Stimulated activated CD8-positive, alpha-beta memory T cell treated with anti-CD3 and anti-CD28 coated beads, Interleukin-15, amount 100 ng/mL, for 1 hour (primary cell): ENCODE measurements at regions not wholly inside any gene's neighbourhood (a gene's known extent, or its start where the extent isn't known, plus 50 kb on each side); places are given as distances from the start of the nearest gene placed in this dataset.

ENCODE experiments used
- DNase-seq: peaks from one replicate; pipeline ENCODE4 v3.0.0-alpha.2; 2020; ENCODE audit warnings: low read depth

DNA sequence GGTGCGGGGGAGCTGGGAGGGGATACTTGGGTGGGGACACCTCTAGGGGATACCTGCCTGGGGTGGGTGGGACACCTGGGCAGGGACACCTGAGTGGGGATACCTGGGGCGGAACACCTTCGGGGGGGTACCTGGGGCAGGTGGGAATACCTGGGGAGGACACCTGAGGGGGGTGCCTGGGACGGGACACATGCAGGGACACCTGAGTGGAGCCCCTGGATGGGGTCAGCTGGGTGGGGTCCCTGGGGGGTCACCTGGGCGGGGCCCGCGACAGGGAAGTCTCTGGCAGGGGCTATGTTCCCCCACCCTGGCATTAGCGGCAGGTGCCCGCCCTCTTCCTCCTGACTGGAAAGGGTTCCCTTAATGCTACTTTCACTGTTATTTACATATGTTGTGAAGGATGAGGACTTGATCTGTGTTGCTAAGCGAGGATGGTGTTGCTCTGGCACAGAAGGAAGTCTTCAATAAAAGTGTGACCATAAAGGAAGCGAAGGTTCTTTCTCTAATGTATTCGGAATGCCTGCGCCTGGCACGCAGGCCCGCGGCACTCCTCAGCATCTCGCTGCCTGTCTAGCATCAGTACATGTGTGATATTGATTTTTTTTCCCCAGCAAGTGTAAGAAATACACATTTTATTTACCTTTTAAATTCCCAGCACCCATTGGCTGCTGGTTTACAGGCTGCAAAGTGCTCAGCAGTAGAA lies 801.7 kb downstream of the BRD1 start:
- no peak for DNase-seq

DNA sequence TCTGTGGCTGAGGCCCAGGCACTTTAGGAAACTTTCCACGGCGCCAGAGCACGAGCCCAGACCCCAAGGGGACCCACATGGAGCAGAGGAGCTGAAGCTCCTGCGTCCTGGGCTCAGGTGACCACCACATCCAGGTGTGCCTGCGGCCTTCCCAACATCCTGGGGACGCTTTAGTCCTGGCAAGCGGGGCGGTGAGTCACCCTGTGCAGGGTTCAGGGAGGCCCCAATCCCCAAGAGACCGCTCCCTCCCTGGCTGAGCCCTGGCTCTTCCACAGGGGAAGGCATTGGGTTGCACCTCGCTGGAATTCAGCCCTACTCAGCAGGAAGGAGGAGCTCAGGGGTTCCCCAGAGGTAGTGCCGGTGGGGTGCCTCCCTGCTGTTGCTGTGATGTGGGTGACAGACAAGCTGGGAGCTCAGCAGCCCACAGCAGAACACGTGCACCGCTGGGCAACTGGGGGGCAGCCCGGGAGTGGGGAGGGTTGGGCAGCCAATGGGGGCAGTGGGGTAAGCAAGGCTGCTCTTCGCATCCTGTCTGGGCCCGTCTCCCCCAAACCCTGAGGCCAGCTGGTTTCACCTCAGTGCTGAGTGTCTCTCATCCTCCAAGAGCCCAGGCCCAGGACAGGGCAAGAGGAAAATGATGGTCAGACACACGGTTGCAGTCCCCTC lies 802.8 kb downstream of the BRD1 start:
- no peak for DNase-seq

DNA sequence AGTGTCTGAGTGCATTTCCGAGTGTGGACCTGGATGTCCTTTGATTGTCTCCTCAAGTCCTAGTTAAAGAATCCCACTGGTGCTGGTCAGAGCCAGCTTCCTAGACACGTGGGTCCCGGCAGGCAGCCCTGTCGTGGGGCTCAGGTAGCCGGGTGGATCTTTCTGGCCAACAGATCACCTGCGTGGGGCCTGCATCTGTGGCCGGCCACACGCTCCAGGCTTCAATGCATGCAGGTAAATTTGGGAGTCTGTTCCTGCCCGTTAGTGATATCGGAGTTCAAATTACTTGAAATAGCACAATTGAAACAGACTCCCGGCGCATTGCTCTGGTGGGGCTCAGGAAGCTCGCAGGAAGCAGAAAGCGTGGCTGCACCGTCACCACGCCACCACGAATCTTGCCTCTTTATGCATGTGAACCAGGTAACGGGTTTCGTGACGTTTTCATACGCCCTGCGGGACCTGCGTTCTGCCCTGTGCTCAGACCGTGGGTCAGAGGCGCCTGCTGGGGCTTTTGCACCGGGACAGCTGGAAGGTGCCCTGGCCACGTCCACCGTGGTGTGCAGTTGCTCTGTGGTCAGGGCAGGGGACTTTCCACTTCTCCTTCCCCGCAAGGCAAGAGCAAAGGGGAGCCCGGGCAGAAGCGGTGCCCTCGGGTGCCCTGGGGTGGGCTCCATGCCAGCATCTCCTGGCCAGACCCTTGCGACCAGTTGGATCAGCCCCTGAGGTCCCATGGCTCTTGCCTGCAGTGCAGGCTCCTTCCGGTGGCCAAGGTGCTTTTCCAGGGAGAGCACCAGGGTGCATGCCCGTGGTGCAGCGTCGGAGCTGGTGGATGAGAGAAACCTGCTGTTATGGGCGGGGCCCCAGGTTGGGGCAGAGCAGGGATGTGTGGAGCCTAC lies 803.5 kb downstream of the BRD1 start:
- DNase-seq = no peak

DNA sequence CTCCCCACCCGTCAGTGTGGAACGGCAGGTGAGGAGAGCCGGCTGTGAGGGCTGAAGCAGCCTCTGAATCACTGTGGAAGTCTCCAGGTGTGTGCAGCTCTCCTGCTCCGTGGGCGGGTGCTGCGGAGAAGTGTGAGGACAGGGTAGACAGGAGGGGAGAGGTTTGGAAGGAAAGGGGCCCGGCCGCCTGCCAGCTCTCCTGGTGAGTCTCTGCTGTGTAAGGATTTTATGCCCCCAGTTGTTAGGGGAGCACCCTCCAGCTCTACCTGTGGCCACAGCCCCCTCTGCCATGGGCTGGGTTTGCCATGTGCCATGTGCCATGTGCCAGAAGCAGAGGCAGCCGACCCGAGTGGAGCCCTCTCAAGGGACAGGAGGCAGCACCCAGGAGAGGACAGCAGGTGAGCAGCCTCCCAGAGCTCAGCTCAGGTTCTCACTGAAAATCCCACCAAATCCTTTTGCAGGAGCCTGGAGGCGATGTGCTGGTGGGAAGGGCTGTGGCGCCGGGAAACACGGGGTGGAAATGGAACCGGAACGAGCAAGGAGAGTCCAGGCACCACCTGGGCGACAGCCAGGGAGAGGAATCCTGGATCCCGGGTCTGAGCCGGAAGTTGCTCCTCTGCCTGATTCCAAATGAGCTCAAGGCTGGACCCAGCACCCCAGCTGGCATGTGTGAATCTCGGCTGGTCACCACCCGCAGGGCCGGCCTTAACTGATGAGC lies 804.4 kb downstream of the BRD1 start:
- DNase-seq = no peak

DNA sequence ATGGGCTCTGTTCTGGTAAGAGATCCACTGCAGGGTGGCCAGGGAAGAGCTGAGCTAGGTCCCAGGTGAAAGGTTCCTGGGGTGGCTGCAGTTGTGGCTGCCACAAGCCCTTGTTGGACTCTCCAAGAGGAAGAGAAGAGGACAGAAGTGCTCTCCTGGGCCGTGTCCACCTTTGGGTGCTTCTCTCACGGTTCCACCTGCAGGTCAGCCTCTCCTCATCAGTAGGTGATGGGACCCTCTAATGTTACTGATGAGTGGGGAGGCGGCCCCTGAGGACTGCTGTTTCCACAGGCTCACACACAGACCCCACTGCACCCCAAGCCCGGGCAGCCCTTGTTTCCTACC lies 804.9 kb downstream of the BRD1 start:
- DNase-seq = no peak

DNA sequence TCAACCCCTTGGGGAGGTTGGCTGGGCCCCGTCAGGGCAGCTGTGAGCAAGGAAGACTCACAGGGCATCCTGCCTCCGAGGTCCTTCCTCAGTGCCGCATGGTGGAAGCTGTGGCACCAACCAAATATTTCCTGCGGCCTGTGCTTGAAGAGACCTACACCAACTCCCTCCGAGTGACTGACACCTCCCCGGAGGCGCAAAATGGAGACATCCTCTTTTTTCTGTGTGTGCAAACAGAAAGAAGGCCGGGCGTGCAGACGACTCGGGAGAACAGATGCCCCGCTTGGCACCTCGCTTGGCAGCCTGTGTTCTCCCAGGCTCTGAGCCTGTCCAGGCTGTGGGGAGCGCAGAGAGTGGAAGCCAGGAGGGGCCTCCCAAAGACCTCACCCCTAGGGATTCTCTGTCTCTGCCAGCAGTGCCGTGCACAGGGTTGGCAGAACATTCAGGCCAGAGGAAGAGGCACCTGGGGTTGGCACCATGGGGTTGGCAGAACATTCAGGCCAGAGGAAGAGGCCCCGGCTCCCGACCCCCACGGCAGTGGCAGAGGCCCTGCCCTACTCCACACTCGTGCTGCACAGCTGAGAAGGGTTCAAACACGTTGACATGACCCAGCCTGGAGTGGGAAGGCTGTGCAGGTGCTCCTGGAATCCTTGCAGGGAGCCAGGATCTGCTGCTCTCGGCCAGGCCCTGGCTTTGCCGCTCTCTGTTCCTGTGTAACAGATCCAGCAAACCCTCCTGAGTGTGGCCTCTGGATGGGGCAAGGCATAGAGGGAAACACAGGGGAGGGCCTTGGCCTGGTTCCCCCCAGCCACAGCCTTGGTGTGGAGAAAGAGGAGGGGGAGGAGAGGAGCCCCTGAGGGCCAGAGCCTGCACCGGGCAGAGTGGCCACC lies 805.5 kb downstream of the BRD1 start:
- DNase-seq = no peak

DNA sequence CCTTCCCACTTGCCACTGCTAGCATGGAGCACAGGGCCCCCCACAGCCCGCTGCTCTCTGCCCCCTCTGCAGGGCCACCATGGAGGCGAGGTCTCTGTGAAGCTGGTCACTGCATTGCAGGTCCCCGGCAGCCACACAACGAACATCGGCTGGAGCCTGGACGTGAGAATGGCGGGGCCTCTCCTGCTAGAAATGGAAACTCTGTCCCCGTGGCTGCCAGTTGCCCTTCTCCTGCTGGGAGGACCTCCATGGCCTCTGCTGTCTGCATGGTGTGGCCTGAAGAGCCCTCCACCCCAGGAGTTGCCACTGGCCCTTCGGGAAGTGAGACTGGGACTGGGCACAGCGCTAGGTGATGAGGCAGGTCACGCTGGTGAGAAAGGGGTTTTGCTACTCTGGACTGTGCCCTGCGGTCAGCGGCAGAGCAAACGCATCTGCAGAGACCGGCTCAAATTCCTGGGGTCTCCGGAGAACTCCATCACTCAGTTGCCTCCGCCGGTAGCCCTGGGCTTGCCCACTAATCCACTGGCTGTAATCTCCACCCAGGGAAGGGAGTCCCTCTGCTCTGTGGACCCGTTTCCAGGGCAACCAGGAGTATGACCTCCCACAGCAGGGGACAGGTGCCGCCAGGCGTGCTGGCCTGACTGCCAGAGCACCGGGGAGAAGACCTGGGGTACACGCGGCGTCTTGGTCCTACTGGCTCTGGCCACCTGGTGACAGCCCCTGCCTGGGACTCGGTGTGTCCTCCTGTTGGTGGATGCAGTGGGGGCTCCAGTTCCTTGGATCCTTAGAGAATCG lies 806.3 kb downstream of the BRD1 start:
- no peak for DNase-seq

DNA sequence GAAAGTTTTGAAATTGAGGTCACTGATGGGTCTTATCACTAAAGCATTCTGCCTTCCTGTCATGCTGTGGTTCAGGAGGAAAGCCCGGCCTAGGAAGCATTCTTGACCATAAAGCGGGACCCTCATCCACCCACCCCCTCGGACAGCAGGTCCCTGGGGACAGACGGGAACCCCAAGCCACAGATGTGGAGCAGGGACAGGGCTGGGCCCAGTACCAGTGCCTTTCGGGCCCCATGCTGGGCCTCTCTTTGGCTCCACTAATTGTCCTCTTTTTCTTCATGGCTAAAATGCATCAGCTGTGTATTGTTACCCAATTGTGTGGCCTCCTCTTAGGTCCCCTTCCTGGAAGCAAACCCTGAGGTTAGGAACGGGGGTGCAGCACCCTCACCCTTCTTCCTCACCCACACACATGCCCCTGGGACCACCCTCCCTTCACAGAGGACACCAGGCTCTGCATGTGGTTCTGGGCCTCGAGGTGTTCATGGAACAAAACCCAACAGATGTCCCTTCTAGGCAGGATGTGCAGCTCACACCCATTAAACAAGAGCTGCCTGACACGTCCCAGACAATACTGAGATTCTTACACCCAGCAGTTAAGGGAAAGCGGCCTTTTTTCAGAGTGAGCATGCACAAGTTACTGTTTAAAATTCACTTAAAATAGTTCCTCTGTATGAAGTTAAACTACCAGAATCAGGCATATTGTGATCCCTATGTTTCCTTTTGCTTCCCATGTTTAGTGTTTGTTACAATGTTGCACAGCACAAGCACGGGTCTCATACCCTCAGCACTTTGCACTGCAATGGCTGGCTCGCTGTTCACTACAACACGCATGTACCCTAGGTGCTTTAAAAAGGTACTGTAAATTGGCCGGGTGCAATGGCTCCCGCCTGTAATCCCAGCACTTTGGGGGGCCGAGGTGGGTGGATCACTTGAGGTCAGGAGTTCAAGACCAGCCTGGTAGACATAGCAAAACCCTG lies 807.6 kb downstream of the BRD1 start:
- no peak for DNase-seq

DNA sequence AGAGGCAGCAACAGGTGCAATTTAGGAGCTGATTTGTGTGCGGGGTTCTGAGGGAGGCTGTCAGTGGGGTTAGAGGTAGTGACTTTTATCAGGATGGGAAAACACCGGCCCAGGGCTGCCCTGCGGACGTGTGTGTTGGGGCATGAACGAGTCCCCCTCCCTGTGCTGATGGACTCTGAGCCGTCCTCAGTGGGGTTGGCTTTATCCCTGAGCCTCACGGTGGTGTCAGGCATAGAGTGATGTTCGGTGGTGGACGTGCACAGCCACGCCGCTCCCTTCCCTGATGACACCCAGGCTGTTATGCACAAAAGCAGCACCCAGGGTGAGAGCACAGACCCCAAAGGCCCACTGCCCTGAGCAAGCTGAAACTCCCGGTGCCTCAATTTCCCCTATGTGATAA lies 809.1 kb downstream of the BRD1 start:
- DNase-seq = no peak

DNA sequence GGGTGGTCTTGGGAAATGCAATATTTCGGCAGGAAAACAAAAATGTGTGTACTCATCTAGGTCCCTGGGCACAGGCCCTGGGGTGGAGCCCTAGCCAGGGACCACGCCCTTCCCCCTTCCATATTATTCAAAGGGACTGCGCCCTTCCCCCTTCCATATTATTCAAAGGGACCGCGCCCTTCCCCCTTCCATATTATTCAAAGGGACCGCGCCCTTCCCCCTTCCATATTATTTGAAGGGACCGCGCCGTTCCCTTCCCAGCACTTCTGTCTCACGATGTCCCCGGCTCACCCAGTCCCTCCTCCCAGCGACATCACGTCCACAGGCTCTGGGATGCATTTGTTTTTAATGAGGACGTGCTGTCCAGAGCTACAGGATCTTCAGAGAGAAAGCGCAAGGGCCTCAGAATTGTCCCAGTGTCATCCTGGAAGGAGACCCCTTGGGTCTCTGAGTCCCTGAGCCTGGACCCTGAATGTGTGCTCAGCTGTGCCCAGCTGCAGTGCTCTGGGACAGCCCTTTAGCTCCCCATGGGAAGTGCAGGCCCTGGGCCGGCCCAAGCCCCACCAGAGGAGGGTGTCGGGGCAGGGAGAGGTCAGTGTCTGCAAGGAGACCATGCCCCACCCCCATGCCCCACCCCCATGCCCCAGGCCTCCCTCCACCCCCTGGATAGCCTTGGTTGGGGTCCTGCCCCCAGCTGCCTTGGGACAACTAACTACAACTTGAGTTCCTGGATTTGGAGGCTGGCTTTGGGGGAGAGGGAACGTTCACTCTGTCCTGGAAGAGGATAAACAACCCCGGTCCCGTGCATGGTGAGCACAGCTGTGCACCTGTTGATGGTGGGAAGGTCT lies 810.0 kb downstream of the BRD1 start:
- DNase-seq = no peak

DNA sequence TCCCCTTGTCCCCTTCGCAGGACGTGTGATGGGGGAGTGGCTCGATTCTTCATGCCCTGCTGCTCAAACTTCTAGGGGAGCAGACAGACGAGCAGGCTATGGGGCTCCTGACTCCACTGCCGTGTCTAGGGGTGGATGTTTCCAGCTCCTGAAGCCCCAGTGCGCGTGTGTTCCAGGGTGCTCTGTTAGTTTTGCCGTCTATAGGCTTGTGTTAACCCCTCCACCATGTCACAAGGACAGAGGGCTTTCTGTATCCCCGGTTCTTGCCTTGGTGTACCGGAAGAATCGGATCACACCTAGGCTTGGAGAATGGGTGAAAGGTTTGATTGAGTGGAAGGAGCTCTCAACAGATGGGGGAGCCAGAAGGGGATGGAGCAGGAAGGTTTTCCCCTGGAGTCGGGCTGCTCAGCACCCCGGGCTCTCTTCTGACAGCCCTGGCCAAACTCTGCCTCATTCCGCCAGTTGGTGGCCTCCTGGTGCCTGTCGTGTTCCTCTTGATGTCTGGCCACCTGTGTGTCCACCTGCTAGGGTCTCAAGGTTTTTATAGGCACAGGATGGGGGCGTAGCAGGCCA lies 810.7 kb downstream of the BRD1 start:
- no peak for DNase-seq

DNA sequence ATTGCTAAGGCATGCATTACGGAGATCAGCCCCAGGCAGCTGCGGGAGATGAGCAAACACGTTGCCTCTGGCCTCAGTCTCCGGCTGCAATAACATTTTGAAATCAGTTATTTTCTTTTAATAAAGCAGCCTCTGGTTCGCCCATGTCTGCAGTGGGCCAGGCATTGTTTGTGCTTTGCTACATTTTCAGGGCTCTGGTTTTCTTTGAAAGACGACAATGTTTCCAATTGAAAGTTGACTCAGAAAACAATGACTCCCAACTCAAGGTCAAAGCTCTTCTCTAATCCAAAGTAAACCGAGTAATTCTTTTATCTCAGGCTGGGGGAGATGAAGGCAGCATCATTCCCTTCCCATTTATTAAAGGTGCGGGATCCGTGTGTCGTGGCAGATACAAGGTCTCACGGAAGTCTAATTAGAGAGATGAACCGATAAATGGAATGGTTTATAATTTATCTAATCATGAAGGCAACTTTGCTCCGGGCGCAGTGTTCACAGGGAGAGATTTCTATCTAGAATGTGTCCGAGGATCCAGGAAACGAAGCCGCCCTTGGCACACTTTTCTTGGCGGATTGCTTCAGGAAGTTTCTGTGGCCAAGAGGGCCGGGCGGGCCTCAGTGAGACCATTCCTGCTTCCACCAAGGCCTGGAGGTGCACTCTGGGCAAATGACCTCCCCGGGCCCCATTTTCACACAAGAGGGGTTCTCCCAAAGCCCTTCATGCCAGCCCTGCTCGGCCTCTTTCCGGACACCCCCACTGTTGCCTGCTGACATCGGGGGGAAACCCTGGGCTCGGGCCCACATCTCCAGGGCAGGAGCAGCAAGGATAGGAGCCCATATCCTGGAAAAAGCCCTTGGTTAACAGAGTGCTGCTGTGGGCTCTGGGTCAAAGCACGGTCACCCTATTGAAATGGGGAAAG lies 811.4 kb downstream of the BRD1 start:
- no peak for DNase-seq

DNA sequence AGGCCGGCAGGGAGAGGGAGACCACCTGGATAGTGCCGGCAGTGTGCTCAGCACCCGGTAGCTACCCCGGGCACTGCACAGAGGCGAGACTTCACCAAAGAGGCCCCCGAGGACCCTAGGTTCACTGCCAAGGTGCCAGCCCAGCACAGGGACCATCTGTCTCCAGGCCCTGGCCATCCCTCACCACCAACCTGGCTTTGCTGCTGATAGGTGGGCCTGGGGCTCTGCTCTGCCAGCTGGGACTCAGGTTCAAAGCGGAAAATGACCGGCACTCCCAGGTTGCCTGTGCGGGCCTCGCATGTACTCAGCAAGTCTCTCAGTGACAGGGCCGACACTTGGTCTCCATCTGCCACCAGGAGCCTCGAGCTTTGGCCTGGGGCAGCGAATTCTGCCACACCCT lies 812.2 kb downstream of the BRD1 start:
- no peak for DNase-seq

DNA sequence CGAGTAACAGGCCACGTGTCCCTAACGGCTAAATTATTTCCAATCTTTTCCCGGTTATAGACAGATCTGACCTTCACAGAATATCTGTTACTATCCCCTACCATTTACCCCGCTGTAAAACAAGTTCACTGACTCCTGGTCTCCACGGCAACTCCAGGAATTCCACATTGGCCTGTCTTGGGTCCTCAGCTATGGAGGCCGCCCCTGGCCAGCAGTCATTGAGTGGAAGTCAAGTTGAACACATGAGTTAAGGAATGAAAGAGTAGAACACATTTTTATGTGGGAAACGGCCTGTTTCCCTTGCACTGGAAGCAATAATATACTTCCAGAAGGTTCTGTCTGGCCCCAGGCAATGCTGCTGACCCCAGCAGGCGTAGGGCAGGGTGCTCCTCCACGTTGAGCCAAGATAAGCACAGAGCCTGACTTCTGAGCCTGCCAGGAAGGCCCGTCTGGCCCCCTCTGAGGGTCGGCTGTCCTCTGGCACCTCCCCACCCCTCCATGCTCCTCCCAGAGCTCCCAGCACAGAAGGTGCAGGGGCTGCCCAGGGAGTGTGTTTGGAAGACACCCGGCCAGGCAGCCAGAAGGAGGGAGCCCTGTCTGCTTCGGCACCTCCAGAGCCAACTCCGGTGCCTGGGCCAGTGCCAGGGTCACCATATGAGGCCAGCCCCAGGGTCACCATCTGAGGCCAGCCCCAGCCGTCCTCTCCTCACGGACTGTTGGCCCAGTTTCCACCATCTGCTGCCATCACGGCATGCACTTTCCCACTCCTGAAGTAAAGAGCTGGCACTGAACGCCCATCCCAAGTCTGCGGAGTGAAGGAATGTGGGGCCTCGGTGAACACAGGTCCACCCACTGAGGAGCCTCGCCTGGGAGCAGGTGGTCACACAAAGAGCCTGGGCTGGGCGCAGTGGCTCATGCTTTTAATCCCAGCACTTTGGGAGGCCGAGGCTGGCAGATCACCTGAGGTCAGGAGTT lies 813.2 kb downstream of the BRD1 start:
- DNase-seq = no peak

DNA sequence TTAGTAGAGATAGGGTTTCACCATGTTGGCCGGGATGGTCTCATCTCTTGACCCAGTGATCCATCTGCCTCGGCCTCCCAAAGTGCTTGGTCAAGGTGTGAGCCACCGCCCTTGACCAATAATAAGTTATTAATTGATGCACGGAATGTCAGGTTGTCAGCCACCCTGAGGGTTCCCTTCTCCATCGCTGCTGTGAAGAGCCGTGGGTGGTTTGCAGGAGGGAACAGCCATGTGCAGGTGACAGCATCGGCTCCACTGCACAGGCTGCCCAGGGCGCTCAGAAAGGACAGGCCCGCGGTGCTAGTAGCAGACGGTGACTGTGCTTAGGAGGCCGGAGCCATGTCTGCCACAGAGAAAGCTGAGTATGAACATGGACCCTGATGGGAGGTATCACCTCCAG lies 814.0 kb downstream of the BRD1 start:
- no peak for DNase-seq
